ENCODE measurements at regions not wholly inside any gene's neighbourhood (a gene's known extent, or its start where the extent isn't known, plus 50 kb on each side); places are given as distances from the start of the nearest gene placed in this dataset.

DNA sequence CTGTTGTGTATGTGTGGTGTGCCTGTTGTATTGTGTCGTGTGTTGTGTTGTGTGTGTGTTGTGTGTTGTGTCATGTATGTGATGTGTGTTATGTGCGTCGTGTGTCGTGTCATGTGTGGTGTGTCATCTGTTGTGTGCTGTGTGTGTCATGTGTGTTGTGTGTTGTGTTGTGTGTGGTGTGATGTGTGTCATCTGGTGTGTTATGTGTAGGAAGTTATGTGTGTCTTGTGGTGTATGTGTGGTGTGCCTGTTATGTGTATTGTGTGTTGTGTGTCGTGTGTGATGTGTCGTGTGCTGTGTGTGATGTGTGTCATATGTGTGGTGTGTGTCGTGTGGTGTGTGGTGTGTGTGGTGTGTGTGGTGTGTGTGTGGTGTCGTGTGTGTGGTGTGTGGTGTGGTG, 145.2 kb downstream of the DNAJB6 start:
- no peak for DNase-seq (ENCODE audit: low read depth, low spot score)

DNA sequence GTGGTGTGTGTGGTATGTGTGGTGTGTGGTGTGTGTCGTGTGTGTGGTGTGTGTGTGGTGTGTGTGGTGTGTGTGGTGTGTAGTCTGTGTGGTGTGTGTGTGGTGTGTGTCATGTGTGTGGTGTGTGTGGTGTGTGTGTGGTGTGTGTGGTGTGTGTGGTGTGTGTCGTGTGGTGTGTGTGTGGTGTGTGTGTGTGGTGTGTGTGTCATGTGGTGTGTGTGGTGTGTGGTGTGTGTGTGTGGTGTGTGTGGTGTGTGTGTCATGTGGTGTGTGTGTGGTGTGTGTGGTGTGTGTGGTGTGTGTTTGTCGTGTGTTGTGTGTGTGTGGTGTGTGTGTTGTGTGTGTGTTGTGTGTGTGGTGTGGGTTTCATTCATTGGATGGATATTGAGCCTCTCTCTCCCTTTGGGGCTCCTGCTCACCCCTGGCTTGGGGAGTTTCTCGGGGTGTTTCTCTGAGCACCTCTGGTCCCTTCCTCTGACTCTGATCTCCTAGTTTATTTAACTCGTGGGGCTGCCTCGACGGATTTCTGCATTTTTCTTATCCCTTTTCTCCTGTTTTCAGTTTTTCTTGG, 145.8 kb downstream of the DNAJB6 start:
- DNase-seq (ENCODE audit: low read depth, low spot score): no peak

DNA sequence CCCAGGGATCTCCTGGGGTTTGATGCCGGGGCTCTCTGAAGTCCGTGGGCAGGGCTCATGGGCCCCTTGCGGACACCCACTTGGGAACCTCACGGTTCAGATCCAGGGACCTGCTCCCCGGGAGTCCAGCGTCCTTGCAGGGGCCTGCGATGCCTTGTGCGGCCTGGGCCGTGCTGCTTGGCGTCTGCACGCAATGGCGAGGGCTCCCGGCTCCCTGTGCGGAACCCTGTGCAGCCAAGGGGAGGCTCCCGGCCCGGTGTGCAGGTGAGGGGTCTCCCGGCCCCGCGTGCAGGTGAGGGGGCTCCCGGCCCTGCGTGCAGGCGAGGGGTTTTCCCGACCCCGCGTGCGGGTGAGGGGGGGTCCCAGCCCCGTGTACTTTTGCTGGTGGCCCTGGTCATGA, 146.7 kb downstream of the DNAJB6 start:
- no peak for DNase-seq (ENCODE audit: low read depth, low spot score)

DNA sequence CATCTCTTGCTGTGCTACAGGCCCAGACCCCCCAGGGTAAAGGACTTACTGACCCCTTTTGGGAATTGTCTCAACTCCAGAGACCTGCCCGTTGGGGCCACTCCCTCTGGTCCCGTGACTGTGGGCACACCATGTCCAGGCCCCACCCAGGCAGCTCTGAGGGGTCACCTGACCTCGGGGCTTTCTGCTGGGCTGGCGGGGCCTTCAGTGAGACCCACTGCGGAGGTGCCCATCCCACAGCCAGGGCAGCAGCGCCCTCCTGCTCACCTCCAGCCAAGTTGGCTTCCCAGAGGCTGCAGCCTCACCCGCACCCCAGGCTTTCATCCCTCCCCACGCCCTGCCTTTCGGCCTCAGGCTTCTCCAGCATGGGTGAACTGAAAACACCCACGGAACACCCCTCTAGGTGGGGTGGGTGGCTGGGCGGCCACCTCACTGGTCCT, 147.2 kb downstream of the DNAJB6 start:
- DNase-seq (ENCODE audit: low read depth, low spot score): no peak

DNA sequence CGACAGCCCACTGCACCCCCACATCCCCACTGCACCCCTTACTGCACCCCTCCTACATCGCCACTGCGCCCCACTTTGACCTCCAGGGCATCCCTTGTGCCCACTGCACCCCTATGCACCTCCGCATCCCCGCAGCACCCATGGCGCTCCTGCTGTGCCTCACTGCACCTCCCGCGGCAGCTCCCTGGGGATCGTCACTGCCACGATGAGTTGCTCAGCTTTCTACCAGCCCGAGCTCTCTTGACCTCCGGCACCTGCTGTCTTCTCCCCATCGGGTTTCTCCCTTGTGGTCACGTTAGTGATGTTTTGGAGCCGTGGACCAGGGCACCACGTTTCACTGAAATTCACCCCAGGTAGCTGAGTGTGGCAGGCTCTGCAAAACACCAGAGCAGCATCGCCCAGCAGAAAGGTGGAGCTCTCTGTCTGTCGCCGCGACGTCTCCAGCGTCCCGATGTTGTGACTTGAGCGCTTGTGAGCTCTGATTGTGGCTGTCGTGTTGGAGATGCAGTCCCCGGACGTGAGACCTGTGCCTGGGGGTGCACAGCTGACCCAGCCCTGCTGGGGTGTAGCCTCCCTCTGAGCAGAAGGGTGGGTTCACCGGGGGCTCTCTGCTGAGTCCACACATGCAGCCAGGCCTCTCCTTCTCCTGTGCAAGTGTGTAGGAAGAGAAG, 147.7 kb downstream of the DNAJB6 start:
- no peak for DNase-seq (ENCODE audit: low read depth, low spot score)

DNA sequence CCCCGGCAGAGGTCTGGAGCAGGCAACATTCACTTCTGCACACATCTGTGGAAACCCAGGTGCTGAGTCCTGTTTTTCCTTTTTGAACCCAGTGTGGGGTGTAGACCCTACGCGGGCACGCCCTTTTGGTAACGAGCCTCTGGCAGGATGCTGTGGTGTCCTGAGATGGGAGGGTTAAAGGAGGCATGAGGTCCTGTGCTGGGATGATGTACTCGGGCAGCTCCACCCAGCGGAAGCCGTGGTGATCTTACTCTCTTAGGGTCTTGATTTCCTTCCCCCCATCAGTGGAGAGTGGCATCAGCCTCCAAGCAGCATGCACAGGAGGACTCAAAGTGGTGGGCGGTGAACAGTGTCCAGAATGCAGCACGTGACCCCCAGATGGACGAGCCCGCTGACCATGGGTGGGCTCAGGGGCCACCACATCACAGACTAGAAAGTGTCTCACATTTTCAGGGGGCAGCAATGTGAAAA, 148.6 kb downstream of the DNAJB6 start:
- DNase-seq (ENCODE audit: low read depth, low spot score): no peak

DNA sequence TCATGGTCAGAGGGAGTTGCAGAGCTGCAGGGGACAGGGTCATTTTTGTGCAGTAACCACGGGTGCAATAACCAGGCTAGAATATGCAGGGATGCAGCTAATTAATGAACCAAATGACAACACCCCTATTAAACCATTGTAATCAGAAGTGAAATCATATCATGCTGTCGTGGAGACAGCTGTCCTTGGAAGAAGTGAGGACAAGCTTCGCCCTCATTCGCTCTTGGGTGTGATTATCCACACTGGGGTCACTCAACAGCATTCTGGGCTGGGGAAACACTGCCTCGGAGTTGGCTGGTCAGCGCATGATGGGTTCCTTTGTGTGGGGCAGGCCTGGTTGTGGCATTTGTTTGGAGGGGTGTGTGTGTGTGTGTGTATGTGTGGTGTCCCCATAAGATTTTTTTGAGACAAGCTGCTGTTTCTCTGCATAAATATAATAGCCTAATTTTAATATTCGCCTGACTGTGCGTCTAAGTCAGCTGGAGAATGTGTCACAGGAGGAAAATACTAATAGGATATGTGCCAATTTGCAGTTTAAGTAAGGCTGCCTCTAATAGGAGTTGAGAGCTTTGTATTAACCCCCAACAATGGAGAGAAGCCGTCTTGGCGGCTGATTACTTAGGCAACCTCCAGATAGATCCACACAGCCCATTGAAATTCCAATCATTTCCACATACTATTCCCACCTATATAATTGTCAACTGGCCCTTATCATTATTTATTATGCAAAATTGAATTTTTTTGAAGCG, 149.4 kb downstream of the DNAJB6 start:
- DNase-seq (ENCODE audit: low read depth, low spot score): no peak

DNA sequence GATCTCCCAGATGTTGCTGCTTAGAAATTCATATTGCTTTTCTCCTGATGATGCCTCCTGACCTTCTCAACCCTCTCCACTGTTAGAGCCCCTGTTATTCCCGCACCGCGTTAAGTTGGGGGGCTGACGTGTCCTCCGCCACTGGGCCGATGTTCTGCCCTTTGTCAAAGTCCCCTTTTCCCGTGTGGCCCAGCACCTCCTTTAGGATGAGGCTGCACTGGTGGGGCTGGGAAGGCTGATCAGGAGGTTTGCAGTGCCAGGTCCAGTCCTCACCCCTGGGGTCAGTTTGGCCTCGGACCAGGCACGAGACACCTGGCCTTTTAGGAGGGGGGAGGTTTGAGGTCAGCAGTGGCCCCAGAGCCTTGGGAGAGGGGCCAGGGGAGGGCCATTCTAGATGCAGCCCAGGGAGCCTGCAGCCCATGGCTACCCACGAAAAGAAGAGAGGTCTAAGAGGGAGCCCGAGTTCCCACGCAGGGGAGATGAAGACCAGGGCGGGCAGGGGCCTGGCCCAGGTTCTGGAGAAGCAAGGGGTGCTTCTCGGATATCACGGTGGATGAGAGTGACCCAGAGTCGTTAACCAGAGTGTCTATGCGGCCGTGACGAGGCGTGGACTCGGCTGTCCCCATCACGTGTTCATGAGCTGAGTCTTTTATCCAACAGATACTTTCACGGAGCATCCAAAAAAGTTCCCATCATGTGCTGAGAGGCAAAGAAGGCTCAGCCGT, 150.4 kb downstream of the DNAJB6 start:
- DNase-seq (ENCODE audit: low read depth, low spot score): no peak

DNA sequence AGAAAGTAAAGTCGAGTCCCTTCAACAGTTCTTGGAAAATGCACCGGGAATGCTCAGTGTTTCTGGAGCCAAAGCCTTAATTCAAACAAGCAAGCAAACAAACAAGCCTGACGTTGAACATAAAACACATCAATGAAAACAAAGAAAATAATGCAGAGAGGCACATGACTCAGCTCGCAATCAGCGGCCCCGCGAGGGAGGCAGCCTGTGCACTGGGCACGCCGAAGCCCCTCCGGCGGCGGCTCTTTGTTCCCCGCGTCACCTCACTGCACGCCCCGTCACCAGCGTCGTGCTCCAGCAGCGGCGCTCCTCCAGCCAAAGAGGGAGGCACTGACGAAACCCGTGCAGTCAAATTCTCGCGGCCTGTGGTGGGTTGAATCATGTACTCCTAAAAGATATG, 151.5 kb downstream of the DNAJB6 start:
- peak; percentile 73 for DNase-seq (ENCODE audit: low read depth, low spot score)

DNA sequence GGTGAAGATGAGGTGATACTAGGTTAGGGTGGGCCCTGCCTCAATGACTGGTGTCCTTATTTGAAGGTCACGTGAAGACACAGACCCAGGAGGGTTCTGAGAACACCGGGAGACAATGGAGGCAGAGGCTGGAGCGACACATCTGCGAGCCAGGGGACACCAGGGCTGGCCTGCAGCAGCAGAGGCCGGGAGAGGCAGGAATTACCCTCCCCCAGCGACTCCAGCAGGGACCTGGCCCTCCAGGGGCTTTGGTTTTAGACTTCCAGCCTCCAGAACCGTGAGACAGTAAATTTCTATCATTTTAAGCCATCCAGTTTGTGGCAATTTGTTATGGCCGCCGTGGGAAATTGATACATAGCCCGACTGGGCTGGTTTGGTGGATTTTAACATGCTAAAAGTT, 152.2 kb downstream of the DNAJB6 start:
- no peak for DNase-seq (ENCODE audit: low read depth, low spot score)

Data from astrocyte of the hippocampus (primary cell).